Stimulated activated naive CD8-positive, alpha-beta T cell treated with anti-CD3 and anti-CD28 coated beads, Interleukin-15, Interleukin-2, amounts not matched to agents 100 ng/mL and 50 ng/mL, for 24 hours (primary cell): ENCODE measurements at regions not wholly inside any gene's neighbourhood (a gene's known extent, or its start where the extent isn't known, plus 50 kb on each side); places are given as distances from the start of the nearest gene placed in this dataset.

Source experiments
- H3K27ac Mint-ChIP-seq: one replicate; pipeline ENCODE4 v1.8.0; 2021; ENCODE audit warnings: mild to moderate bottlenecking, mixed read lengths
- H3K27me3 Mint-ChIP-seq: one replicate; pipeline ENCODE4 v1.8.0; 2021; ENCODE audit warnings: mixed read lengths
- H3K36me3 Mint-ChIP-seq: one replicate; pipeline ENCODE4 v1.8.0; 2021; ENCODE audit warnings: low read depth, mixed read lengths
- H3K4me1 Mint-ChIP-seq: one replicate; pipeline ENCODE4 v1.8.0; 2021; ENCODE audit warnings: low read depth, mixed read lengths
- H3K4me3 Mint-ChIP-seq: one replicate; pipeline ENCODE4 v1.8.0; 2021; ENCODE audit warnings: mild to moderate bottlenecking, mixed read lengths
- H3K9me3 Mint-ChIP-seq: one replicate; pipeline ENCODE4 v1.8.0; 2021; ENCODE audit warnings: mixed read lengths

GRCh38 chr7:68125168-68125567 lies 1128.5 kb downstream of the TYW1 start:
- no peaks in the 10 kb centered on the region for H3K36me3 Mint-ChIP-seq
- peaks cover 14% of the 10 kb centered on the region for H3K9me3 Mint-ChIP-seq
- no peaks in the 10 kb centered on the region for H3K4me1 Mint-ChIP-seq
- no peak overlapping the region for H3K4me3 Mint-ChIP-seq
- no peaks in the 10 kb centered on the region for H3K27me3 Mint-ChIP-seq
- H3K27ac Mint-ChIP-seq = no peak overlapping the region

GRCh38 chr7:68133045-68133444 lies 1136.4 kb downstream of the TYW1 start:
- Mint-ChIP-seq H3K9me3 (peaks cover under 1% of the 10 kb centered on the region), H3K36me3 (no peaks in the 10 kb centered on the region), H3K4me3 (no peak overlapping the region)

DNA sequence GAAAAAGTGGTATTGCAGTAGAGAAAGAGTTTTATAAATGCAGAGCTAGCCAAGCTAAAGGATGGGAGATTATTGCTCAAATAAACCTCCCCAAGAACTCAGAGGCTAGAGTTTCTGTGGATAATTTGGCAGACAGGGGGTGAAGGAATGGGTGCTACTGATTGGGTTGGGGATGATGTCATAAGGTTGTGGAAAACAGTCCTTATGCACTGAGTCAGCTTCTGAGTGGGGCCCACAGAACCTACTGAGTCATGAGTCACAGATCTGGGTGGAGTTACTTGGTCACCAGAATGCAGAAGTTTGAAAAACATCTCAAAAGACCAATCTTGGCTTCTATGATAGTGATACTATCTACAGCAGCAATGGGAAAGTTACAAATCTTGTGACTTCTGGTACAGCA lies 1146.7 kb downstream of the TYW1 start:
- H3K4me1 Mint-ChIP-seq = no peaks in the 10 kb centered on the region
- H3K36me3 Mint-ChIP-seq = no peaks in the 10 kb centered on the region
- no peak overlapping the region for H3K4me3 Mint-ChIP-seq
- no peaks in the 10 kb centered on the region for H3K27me3 Mint-ChIP-seq
- no peak overlapping the region for H3K27ac Mint-ChIP-seq
- H3K9me3 Mint-ChIP-seq = peaks cover 34% of the 10 kb centered on the region

More at GRCh38 chr7:68133045-68133444, 1136.4 kb downstream of the TYW1 start:
- Mint-ChIP-seq H3K27ac (no peak overlapping the region), H3K27me3 (no peaks in the 10 kb centered on the region), H3K4me1 (no peaks in the 10 kb centered on the region)

GRCh38 chr7:68146983-68147382 lies 1150.3 kb downstream of the TYW1 start:
- no peak overlapping the region for H3K27ac Mint-ChIP-seq
- H3K4me3 Mint-ChIP-seq = no peak overlapping the region
- H3K27me3 Mint-ChIP-seq = no peaks in the 10 kb centered on the region
- H3K36me3 Mint-ChIP-seq = no peaks in the 10 kb centered on the region
- no peaks in the 10 kb centered on the region for H3K4me1 Mint-ChIP-seq
- H3K9me3 Mint-ChIP-seq = peaks cover 32% of the 10 kb centered on the region

DNA sequence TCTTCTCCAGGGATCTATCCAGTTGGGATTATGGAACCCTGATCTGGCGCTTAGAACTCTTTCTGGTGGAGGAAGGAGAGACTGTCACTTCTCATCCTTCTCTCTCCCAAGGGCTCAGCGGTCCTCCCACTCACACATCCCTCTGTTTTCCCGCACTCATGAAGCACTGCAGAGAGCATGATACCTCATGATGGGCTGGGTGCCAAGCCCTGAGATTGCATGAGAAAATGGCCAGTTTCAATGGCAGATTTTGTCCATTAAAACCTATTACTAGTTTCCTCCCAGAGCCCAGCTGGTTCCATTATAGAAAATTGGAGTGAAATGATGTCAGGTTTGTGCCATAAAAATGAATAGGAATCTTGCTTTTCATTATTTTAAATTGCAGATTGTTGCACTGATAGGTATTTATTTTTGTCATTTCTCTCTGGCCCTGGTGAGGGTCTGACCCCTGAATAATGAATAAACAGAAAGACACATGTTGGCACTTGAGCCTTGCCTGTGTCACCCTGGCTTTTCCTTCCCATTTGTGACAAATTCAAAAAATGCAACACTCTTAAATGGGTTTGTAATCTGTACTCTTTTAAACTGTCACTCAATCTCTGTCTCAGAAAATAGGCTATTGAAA lies 1151.1 kb downstream of the TYW1 start:
- Mint-ChIP-seq H3K27ac (no peak overlapping the region), H3K36me3 (no peaks in the 10 kb centered on the region), H3K27me3 (no peaks in the 10 kb centered on the region), H3K9me3 (peaks cover 32% of the 10 kb centered on the region), H3K4me3 (no peak overlapping the region), H3K4me1 (no peaks in the 10 kb centered on the region)

GRCh38 chr7:68148440-68148839 lies 1151.8 kb downstream of the TYW1 start:
- Mint-ChIP-seq H3K27ac (no peak overlapping the region), H3K27me3 (no peaks in the 10 kb centered on the region), H3K9me3 (peaks cover 28% of the 10 kb centered on the region), H3K4me1 (no peaks in the 10 kb centered on the region), H3K36me3 (no peaks in the 10 kb centered on the region), H3K4me3 (no peak overlapping the region)

GRCh38 chr7:68152205-68152604 lies 1155.6 kb downstream of the TYW1 start:
- H3K4me3 Mint-ChIP-seq = no peak overlapping the region

DNA sequence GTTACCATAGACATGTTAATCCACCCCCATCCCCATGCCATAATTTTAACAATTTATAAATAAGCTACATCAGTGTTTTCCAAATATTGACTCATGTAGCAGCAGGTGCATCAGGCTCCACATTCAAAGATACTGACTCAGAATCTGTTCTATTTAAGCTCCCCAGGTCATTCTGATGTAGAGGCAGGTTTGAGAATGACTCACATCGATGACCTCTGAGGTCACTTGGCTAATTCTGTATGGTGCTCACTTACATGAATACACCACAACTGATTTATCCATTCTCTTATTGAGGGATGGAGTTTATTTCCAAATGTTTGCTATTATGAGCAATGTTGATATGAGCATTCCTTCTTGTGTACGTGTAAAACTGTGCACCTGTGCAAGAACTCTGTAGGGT lies 1159.0 kb downstream of the TYW1 start:
- Mint-ChIP-seq H3K36me3 (no peaks in the 10 kb centered on the region), H3K27me3 (no peaks in the 10 kb centered on the region), H3K4me3 (no peak overlapping the region), H3K4me1 (no peaks in the 10 kb centered on the region), H3K27ac (no peak overlapping the region), H3K9me3 (peaks cover 18% of the 10 kb centered on the region)

More at GRCh38 chr7:68152205-68152604, 1155.6 kb downstream of the TYW1 start:
- Mint-ChIP-seq H3K4me1 (no peaks in the 10 kb centered on the region), H3K27me3 (no peaks in the 10 kb centered on the region), H3K9me3 (peaks cover 16% of the 10 kb centered on the region), H3K27ac (no peak overlapping the region), H3K36me3 (no peaks in the 10 kb centered on the region)

DNA sequence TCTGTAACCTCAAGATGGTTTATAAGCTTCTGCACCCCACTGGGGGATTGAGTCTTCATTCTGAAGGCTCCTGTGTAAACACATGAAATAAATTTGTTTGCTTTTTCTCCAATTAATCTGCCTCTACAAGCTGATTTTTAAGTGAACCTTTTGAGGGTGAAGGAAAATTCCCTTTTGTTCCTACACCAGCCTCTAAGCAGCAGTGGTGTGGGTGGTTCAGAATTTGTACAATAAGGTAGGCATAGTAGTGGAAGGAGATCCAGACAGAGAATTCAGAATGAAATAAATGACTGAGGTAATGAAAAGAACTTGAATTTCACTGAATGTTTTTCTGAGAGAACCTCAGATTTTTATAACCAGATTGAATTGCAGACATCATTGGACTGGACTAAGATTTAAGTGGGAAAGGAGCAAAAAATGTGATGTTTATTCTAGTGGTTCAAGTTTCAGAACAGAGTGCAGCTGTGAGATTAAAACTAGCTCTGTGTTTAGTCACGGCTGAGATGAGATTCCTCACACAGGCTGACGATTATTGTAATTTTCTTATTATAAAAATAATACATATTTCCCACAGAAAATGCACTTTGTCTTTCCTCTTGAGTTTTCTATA lies 1162.2 kb downstream of the TYW1 start:
- Mint-ChIP-seq H3K36me3 (no peaks in the 10 kb centered on the region), H3K27ac (no peak overlapping the region), H3K4me1 (no peaks in the 10 kb centered on the region), H3K27me3 (no peaks in the 10 kb centered on the region), H3K9me3 (peaks cover 18% of the 10 kb centered on the region), H3K4me3 (no peak overlapping the region)

DNA sequence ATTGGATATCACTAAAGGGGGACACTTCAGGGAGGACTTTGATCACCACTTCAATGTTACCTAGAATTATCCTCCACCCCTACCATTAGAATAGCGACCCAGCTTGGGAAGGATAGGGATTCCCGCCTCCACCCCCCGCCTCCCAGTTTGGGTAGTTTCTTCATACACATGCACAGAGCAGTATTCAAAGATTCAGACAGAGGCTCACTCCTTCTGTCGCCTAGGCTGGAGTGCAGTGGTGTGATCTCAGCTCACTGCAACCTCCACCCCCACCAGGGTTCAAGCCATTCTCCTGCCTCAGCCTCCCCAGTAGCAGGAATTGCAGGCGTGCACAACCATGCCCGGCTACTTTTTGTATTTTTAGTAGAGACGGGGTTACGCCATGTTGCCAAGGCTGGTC lies 1166.1 kb downstream of the TYW1 start:
- Mint-ChIP-seq H3K27me3 (no peaks in the 10 kb centered on the region), H3K27ac (no peak overlapping the region), H3K4me3 (no peak overlapping the region), H3K36me3 (no peaks in the 10 kb centered on the region), H3K4me1 (no peaks in the 10 kb centered on the region), H3K9me3 (peaks cover 25% of the 10 kb centered on the region)

DNA sequence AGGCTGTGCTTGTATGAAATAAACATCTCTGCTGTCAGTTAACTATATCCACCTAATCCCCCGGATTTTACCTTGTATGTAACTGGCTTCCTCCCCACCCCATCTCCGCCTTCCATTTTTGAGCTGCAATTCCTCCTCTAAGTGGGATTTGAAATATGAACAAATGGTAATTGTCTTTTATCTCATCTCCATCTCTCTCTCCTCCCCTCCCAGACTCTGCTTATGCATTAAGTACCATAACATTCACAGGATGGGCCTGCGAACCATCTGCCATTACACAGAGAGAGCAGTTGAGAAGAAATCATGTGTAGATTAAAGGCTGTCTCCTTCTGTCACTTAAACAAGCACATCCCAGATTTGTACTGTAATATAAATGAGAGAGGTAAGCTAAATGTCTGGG lies 1169.9 kb downstream of the TYW1 start:
- no peaks in the 10 kb centered on the region for H3K27me3 Mint-ChIP-seq
- no peaks in the 10 kb centered on the region for H3K4me1 Mint-ChIP-seq
- no peaks in the 10 kb centered on the region for H3K36me3 Mint-ChIP-seq
- no peak overlapping the region for H3K4me3 Mint-ChIP-seq
- no peak overlapping the region for H3K27ac Mint-ChIP-seq
- H3K9me3 Mint-ChIP-seq = peaks cover 14% of the 10 kb centered on the region

- Mint-ChIP-seq H3K36me3 (no peaks in the 10 kb centered on the region), H3K4me1 (no peaks in the 10 kb centered on the region), H3K27ac (no peak overlapping the region), H3K9me3 (peaks cover 4% of the 10 kb centered on the region), H3K4me3 (no peak overlapping the region), H3K27me3 (no peaks in the 10 kb centered on the region)
Measured at GRCh38 chr7:68173513-68173912, 1176.9 kb downstream of the TYW1 start.

DNA sequence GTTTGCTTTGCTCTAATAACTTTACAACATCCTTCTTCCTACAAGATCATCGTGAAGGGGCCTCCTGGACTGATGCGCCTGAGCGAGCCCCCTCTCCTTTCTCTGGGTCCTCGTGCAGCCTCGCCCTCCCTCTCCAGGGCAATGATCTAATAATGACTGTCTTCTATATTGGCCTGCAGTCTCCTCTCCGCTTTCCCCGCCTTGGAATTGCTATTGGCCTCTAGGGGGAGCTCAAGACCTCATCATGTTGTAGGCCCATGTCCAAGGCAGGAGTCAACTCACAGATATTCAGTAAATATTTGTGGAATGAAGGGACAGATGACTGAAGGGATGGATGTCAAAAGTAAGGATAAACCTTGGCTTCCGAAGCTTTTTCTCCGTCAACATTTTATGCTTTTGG lies 1180.3 kb downstream of the TYW1 start:
- Mint-ChIP-seq H3K27me3 (no peaks in the 10 kb centered on the region), H3K27ac (no peak overlapping the region), H3K9me3 (peaks cover 5% of the 10 kb centered on the region), H3K36me3 (no peaks in the 10 kb centered on the region), H3K4me1 (no peaks in the 10 kb centered on the region), H3K4me3 (no peak overlapping the region)

DNA sequence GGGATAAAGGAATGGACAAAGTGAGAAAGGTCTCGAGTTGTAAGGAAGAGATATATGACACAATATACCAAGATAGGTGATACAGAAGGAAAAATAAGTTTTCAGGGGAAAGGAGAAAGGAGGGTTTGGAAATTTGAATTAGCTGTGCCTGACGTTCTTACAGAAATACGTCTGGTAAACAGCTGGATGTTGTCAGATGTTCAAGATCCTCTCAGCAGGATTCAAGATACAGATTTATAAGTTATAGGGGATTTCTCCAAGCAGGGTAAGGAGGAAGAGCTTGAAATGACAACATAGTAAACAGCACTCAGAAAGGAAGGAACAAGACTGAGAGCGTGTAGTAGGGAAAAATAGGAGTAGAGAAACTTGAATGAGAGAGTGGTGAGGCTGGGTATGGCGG lies 1184.1 kb downstream of the TYW1 start:
- H3K9me3 Mint-ChIP-seq = peaks cover 10% of the 10 kb centered on the region
- H3K36me3 Mint-ChIP-seq = no peaks in the 10 kb centered on the region
- no peak overlapping the region for H3K4me3 Mint-ChIP-seq
- H3K27me3 Mint-ChIP-seq = no peaks in the 10 kb centered on the region
- H3K4me1 Mint-ChIP-seq = no peaks in the 10 kb centered on the region
- no peak overlapping the region for H3K27ac Mint-ChIP-seq

DNA sequence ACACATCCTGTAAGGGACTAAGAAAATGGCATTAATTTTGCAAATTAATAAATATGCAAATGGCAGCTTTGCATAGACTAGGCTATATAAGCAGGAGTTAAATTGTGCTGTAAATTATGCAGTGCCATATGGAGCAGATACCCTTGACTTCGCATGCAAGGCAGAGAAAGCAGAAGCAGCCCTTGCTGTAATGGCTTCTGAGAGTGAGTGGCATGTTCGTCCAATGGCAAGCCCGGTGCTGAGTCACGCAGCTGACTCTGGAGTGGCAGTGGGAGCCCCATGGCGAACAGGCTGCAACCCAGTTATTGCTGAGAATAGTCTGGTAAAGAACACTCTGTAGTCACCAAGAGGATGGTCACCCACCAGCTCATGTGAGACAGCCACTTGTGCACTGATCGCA lies 1186.5 kb downstream of the TYW1 start:
- Mint-ChIP-seq H3K36me3 (no peaks in the 10 kb centered on the region), H3K9me3 (peaks cover 17% of the 10 kb centered on the region), H3K27ac (no peak overlapping the region), H3K4me3 (no peak overlapping the region), H3K4me1 (no peaks in the 10 kb centered on the region), H3K27me3 (no peaks in the 10 kb centered on the region)
